GM18907 (cell line): ENCODE measurements at regions not wholly inside any gene's neighbourhood (a gene's known extent, or its start where the extent isn't known, plus 50 kb on each side); places are given as distances from the start of the nearest gene placed in this dataset.
"Not testable (repeated sequence)": the region's sequence is repeated elsewhere in the genome, so short reads cannot be mapped to it uniquely, and the experiment has no call there.

ENCODE experiments used
- ATAC-seq: cut with Tn5 transposase; IDR thresholded peaks from one replicate; pipeline ENCODE4 v1.9.1; 2021; ENCODE audit warnings: mild to moderate bottlenecking, moderate library complexity; ENCODE audit not compliant: unreplicated experiment

GRCh38 chr20:47962286-47962963, 177.1 kb upstream of the SULF2 start:
- ATAC-seq = no peak

- no peak for ATAC-seq
These were observed 175.7 kb upstream of the SULF2 start for GRCh38 chr20:47960769-47961541.

- ATAC-seq = no peak
These were observed 175.0 kb upstream of the SULF2 start for GRCh38 chr20:47960277-47960676.

GRCh38 chr20:47957989-47958801, 172.9 kb upstream of the SULF2 start:
- not testable (repeated sequence) for ATAC-seq

- no peak for ATAC-seq
These were observed 171.9 kb upstream of the SULF2 start for GRCh38 chr20:47957135-47957534.

GRCh38 chr20:47956268-47956995, 171.2 kb upstream of the SULF2 start:
- no peak for ATAC-seq

GRCh38 chr20:47953471-47953870, 168.2 kb upstream of the SULF2 start:
- ATAC-seq = no peak

GRCh38 chr20:47952023-47952564, 166.8 kb upstream of the SULF2 start:
- ATAC-seq = no peak

- ATAC-seq = no peak
These were observed 166.3 kb upstream of the SULF2 start for GRCh38 chr20:47951521-47951971.

- ATAC-seq = no peak
These were observed 165.6 kb upstream of the SULF2 start for GRCh38 chr20:47950913-47951283.

GRCh38 chr20:47950124-47950912, 165.0 kb upstream of the SULF2 start:
- ATAC-seq = no peak

GRCh38 chr20:47949230-47949629, 163.9 kb upstream of the SULF2 start:
- ATAC-seq = no peak

- no peak for ATAC-seq
These were observed 159.4 kb upstream of the SULF2 start for GRCh38 chr20:47944682-47945081.

- no peak for ATAC-seq
These were observed 156.6 kb upstream of the SULF2 start for GRCh38 chr20:47941869-47942268.

- no peak for ATAC-seq
These were observed 155.0 kb upstream of the SULF2 start for GRCh38 chr20:47940101-47940813.

GRCh38 chr20:47936612-47937011, 151.3 kb upstream of the SULF2 start:
- no peak for ATAC-seq

GRCh38 chr20:47934761-47935160, 149.5 kb upstream of the SULF2 start:
- ATAC-seq = no peak

GRCh38 chr20:47931443-47931842, 146.2 kb upstream of the SULF2 start:
- no peak for ATAC-seq

GRCh38 chr20:47931002-47931401, 145.7 kb upstream of the SULF2 start:
- ATAC-seq = no peak
